PC-9 (cell line): ENCODE measurements at regions not wholly inside any gene's neighbourhood (a gene's known extent, or its start where the extent isn't known, plus 50 kb on each side); places are given as distances from the start of the nearest gene placed in this dataset.

Experiments
- CTCF ChIP-seq: fragments of 200-600 bp; sonication (generic); conservative IDR thresholded peaks from 2 replicates; pipeline ENCODE4 v1.6.1; 2017; ENCODE audit warnings: mixed run types, antibody characterized with exemption, mild to moderate bottlenecking, moderate library complexity
- EZH2 ChIP-seq: fragments of 200-600 bp; sonication (generic); IDR thresholded peaks from 2 replicates; pipeline ENCODE4 v1.8.0; 2017; ENCODE audit warnings: antibody characterized with exemption, low read depth

- TF ChIP-seq CTCF (no peak), EZH2 (no peak)
Measured at GRCh38 chr12:105554223-105554678, 223.8 kb downstream of the C12orf75 start.
